ENCODE measurements at regions not wholly inside any gene's neighbourhood (a gene's known extent, or its start where the extent isn't known, plus 50 kb on each side); places are given as distances from the start of the nearest gene placed in this dataset.

DNA sequence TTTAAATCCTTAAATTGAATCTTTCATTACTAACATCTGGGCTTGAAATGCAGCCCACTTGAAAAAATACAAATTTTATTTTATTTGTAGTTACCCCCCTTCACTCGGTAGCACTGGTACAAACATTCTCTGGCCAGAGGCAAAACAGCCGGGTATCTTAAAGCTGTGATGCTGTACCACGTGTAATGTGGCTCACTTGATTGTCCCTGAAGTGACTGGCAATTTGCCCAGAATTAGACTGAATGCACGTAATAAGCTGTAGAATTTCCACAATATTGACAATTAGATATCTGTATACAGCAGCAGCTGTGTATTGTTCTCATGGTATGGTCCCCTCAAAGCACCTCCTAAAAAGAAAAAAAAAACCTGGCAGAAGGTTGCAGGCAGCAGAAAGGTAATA is 192.8 kb upstream of the TBC1D5 start:
- no peak overlapping the region for H3K4me2 ChIP-seq (ENCODE audit: insufficient read depth, low read length)
- no peak overlapping the region for H3K4me3 ChIP-seq (ENCODE audit: insufficient read depth, low read length)
- no peaks in the 10 kb centered on the region for H3K27me3 ChIP-seq (ENCODE audit: insufficient read depth, low read length)
- no peaks in the 10 kb centered on the region for H3K79me2 ChIP-seq (ENCODE audit: insufficient read depth, low read length)
- H2AFZ ChIP-seq (ENCODE audit: low read length) = no peak overlapping the region
- H3K9me3 ChIP-seq (ENCODE audit: low read depth, low read length) = no peaks in the 10 kb centered on the region
- TF ChIP-seq, protein P1, sequence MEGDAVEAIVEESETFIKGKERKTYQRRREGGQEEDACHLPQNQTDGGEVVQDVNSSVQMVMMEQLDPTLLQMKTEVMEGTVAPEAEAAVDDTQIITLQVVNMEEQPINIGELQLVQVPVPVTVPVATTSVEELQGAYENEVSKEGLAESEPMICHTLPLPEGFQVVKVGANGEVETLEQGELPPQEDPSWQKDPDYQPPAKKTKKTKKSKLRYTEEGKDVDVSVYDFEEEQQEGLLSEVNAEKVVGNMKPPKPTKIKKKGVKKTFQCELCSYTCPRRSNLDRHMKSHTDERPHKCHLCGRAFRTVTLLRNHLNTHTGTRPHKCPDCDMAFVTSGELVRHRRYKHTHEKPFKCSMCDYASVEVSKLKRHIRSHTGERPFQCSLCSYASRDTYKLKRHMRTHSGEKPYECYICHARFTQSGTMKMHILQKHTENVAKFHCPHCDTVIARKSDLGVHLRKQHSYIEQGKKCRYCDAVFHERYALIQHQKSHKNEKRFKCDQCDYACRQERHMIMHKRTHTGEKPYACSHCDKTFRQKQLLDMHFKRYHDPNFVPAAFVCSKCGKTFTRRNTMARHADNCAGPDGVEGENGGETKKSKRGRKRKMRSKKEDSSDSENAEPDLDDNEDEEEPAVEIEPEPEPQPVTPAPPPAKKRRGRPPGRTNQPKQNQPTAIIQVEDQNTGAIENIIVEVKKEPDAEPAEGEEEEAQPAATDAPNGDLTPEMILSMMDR (IDR thresholded peaks at IDR 0.05; ENCODE audit: extremely low read depth, low read depth, low read length) = no peak
- H4K20me1 ChIP-seq (ENCODE audit: insufficient read depth, low read length) = no peaks in the 10 kb centered on the region
- no peaks in the 10 kb centered on the region for H3K36me3 ChIP-seq (ENCODE audit: insufficient read depth, low read length)
- H3K27ac ChIP-seq (ENCODE audit: low read depth, low read length) = no peak overlapping the region
- no peaks in the 10 kb centered on the region for H3K4me1 ChIP-seq (ENCODE audit: insufficient read depth, low read length)
- no peak for DNase-seq (ENCODE audit: insufficient read length, low spot score, missing footprints)

DNA sequence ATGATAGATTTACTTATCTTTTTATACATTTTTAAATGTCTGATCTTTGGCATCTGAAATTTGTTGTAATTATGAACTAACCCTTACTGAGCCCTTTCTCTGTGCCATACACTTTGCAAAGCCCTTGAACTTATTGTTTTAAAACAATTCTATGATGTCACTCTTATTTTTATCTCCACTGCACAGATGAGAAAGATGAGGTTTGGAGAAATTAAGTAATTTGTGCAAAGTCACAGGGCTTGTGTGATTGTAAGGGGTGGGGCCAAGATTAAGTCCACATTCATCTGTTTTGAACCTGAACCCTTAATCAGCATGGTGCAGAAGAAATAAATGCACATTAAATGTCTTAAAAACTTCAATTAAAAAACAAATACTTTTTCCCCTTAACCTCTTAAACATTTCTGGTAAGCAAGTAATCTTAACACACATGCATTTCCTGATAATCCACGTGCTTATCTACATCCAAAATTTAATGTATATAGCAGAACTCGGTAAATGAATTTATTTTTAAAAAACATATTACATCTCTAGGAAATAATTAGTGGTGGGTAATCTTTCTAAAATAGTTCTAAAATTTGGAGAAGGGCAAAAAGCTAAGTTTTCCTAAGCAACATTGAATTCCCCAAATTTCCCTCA is 189.8 kb upstream of the TBC1D5 start:
- TF ChIP-seq, protein P1 (IDR thresholded peaks at IDR 0.05; ENCODE audit: extremely low read depth, low read depth, low read length) = no peak
- Histone ChIP-seq H3K4me3 (ENCODE audit: insufficient read depth, low read length) (no peak overlapping the region), H3K27me3 (ENCODE audit: insufficient read depth, low read length) (no peaks in the 10 kb centered on the region), H3K4me2 (ENCODE audit: insufficient read depth, low read length) (no peak overlapping the region), H3K36me3 (ENCODE audit: insufficient read depth, low read length) (no peaks in the 10 kb centered on the region), H3K9me3 (ENCODE audit: low read depth, low read length) (no peaks in the 10 kb centered on the region), H4K20me1 (ENCODE audit: insufficient read depth, low read length) (no peaks in the 10 kb centered on the region), H2AFZ (ENCODE audit: low read length) (no peak overlapping the region), H3K79me2 (ENCODE audit: insufficient read depth, low read length) (no peaks in the 10 kb centered on the region), H3K4me1 (ENCODE audit: insufficient read depth, low read length) (no peaks in the 10 kb centered on the region), H3K27ac (ENCODE audit: low read depth, low read length) (no peak overlapping the region)
- no peak for DNase-seq (ENCODE audit: insufficient read length, low spot score, missing footprints)

DNA sequence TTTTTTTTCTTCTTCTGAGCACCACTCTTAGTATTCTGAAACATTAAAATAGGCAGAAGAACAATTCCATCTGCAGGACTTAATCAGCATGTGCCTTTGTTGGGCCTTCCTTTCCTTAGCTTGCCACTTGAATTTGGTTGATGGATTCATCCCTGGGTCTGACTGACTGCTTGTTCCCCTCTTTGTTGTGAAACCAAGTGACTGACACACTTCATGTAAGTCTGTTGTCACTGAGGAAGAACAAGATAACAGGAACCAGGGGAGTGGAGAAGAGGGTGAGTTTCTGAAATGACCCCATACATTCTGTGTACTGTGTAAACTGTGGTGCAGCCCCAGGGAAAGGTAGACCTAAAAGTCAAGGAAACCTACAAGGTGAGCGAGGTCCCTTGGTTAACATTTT is 188.7 kb upstream of the TBC1D5 start:
- Histone ChIP-seq H3K27ac (ENCODE audit: low read depth, low read length) (no peak overlapping the region), H3K79me2 (ENCODE audit: insufficient read depth, low read length) (no peaks in the 10 kb centered on the region), H3K4me3 (ENCODE audit: insufficient read depth, low read length) (no peak overlapping the region), H3K27me3 (ENCODE audit: insufficient read depth, low read length) (no peaks in the 10 kb centered on the region), H3K4me2 (ENCODE audit: insufficient read depth, low read length) (no peak overlapping the region), H3K9me3 (ENCODE audit: low read depth, low read length) (no peaks in the 10 kb centered on the region), H3K36me3 (ENCODE audit: insufficient read depth, low read length) (no peaks in the 10 kb centered on the region), H3K4me1 (ENCODE audit: insufficient read depth, low read length) (no peaks in the 10 kb centered on the region), H4K20me1 (ENCODE audit: insufficient read depth, low read length) (no peaks in the 10 kb centered on the region), H2AFZ (ENCODE audit: low read length) (no peak overlapping the region)
- DNase-seq (ENCODE audit: insufficient read length, low spot score, missing footprints) = no peak
- TF ChIP-seq, protein P1 (IDR thresholded peaks at IDR 0.05; ENCODE audit: extremely low read depth, low read depth, low read length) = no peak

DNA sequence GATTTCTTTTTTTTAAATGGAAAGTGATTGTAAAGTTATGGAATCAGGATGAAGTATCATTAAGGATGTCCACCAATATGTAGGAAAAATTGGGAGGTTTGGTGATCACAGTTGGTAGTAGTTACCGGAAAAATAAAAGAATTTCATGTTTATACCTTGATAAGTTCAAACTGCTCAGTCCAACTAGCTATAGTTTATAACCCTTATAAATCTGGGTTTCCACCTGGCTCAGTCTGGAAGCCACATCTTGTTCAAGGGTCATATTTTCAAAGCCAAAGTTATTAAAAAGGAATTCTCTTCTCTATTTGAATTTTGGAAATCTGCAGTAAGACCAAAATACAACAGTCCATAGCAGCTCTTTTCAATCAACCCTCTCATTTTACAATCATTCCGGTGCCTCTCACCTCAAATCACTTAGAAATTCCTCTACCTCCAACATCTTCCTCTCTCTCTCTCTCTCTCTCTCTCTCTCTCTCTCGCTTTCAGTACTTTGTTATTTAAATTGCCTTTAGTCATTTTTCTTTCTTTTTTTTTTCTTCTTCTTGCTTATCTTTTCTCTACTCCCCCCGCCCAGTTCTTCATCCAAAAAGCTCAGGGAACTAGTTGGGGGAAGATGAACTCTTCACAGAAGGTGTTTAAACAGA is 186.2 kb upstream of the TBC1D5 start:
- TF ChIP-seq, protein P1 (IDR thresholded peaks at IDR 0.05; ENCODE audit: extremely low read depth, low read depth, low read length) = no peak
- Histone ChIP-seq H3K4me3 (ENCODE audit: insufficient read depth, low read length) (no peak overlapping the region), H3K4me2 (ENCODE audit: insufficient read depth, low read length) (no peak overlapping the region), H3K9me3 (ENCODE audit: low read depth, low read length) (no peaks in the 10 kb centered on the region), H3K4me1 (ENCODE audit: insufficient read depth, low read length) (no peaks in the 10 kb centered on the region), H3K27ac (ENCODE audit: low read depth, low read length) (no peak overlapping the region), H3K27me3 (ENCODE audit: insufficient read depth, low read length) (no peaks in the 10 kb centered on the region), H3K36me3 (ENCODE audit: insufficient read depth, low read length) (no peaks in the 10 kb centered on the region), H3K79me2 (ENCODE audit: insufficient read depth, low read length) (no peaks in the 10 kb centered on the region), H4K20me1 (ENCODE audit: insufficient read depth, low read length) (no peaks in the 10 kb centered on the region), H2AFZ (ENCODE audit: low read length) (no peak overlapping the region)
- DNase-seq (ENCODE audit: insufficient read length, low spot score, missing footprints) = no peak
